PC-3 (cell line): ENCODE measurements at regions not wholly inside any gene's neighbourhood (a gene's known extent, or its start where the extent isn't known, plus 50 kb on each side); places are given as distances from the start of the nearest gene placed in this dataset.

ENCODE experiments used
- ATAC-seq: fragments of 200-7000 bp; cut with Tn5 transposase; 2 replicates; pipeline ENCODE4 v1.9.1; 2020; ENCODE audit warnings: mild to moderate bottlenecking, moderate library complexity
- BruUV-seq: library from RNA; stranded (reverse); fragments of 400-500 nt; replicated peaks from 2 replicates; lab custom pipeline; 2021; lab: Mats Ljungman, UMichigan
- CTCF ChIA-PET: fragments of 300-600 bp; sonication (Branson Sonifier 250); formaldehyde crosslinking; loops from one replicate; lab custom pipeline; 2022; ENCODE audit warnings: antibody characterized with exemption; lab: Charles Lee
- POLR2A ChIA-PET: fragments of 300-600 bp; sonication (Branson Sonifier 250); formaldehyde crosslinking; loops from one replicate; lab custom pipeline; 2022; ENCODE audit warnings: antibody characterized with exemption; ENCODE audit not compliant: unreplicated experiment; lab: Charles Lee
- DNase-seq: peaks from one replicate; pipeline ENCODE4 v3.0.0-alpha.2; 2015
- H2AFZ ChIP-seq: fragments of 300-600 bp; sonication (generic); 2 replicates; pipeline ENCODE4 v1.6.0; 2016; ENCODE audit warnings: antibody characterized with exemption, low read length
- H3F3A ChIP-seq: fragments of 300-600 bp; sonication (generic); one replicate; pipeline ENCODE4 v1.6.0; 2017; ENCODE audit warnings: antibody characterized with exemption, low read length, control low read depth, mild to moderate bottlenecking; ENCODE audit not compliant: unreplicated experiment
- H3K27ac ChIP-seq: fragments of 300-600 bp; sonication (generic); 2 replicates; pipeline ENCODE4 v1.5.1; 2016; ENCODE audit warnings: mild to moderate bottlenecking, low read length
- H3K27me3 ChIP-seq: fragments of 300-600 bp; sonication (generic); 2 replicates; pipeline ENCODE4 v1.6.1; 2016; ENCODE audit warnings: low read length, mixed read lengths
- H3K36me3 ChIP-seq: fragments of 300-600 bp; sonication (generic); 2 replicates; pipeline ENCODE4 v1.6.1; 2016; ENCODE audit warnings: low read depth, mixed run types, low read length, mixed read lengths
- H3K4me1 ChIP-seq: fragments of 300-600 bp; sonication (generic); 2 replicates; pipeline ENCODE4 v1.5.1; 2016; ENCODE audit warnings: low read length; ENCODE audit not compliant: insufficient read depth
- H3K4me2 ChIP-seq: fragments of 300-600 bp; sonication (generic); 2 replicates; pipeline ENCODE4 v1.6.0; 2016; ENCODE audit warnings: low read length
- H3K4me3 ChIP-seq: fragments of 300-600 bp; sonication (generic); 2 replicates; pipeline ENCODE4 v1.5.1; 2016; ENCODE audit warnings: mild to moderate bottlenecking, low read length, mixed read lengths
- H3K79me2 ChIP-seq: fragments of 300-600 bp; sonication (generic); 2 replicates; pipeline ENCODE4 v1.6.1; 2017; ENCODE audit warnings: low read length, mixed read lengths
- H3K9ac ChIP-seq: fragments of 300-600 bp; sonication (generic); 2 replicates; pipeline ENCODE4 v1.6.0; 2016; ENCODE audit warnings: mild to moderate bottlenecking, low read length
- H3K9me2 ChIP-seq: fragments of 300-600 bp; sonication (generic); replicated peaks from 2 replicates; pipeline ENCODE4 v1.6.1; 2016; ENCODE audit warnings: mixed run types, low read length, mixed read lengths
- H3K9me3 ChIP-seq: fragments of 300-600 bp; sonication (generic); 2 replicates; pipeline ENCODE4 v1.6.1; 2016; ENCODE audit warnings: low read length, mixed read lengths
- H4K20me1 ChIP-seq: fragments of 300-600 bp; sonication (generic); 2 replicates; pipeline ENCODE4 v1.6.1; 2016; ENCODE audit warnings: low read length, mixed read lengths
- EZH2 ChIP-seq: fragments of 300-600 bp; sonication (generic); IDR thresholded peaks from one replicate; pipeline ENCODE4 v1.6.1; 2017; ENCODE audit warnings: antibody characterized with exemption, mild to moderate bottlenecking, low read length; ENCODE audit not compliant: unreplicated experiment
- EZH2phosphoT487 ChIP-seq: fragments of 300-600 bp; sonication (generic); IDR thresholded peaks from 2 replicates; pipeline ENCODE4 v1.6.1; 2018; ENCODE audit warnings: mild to moderate bottlenecking, antibody characterized with exemption, low read length, borderline replicate concordance
- intact Hi-C: fragments of 100-400 bp; cut with micrococcal nuclease; formaldehyde crosslinking; loops from 2 replicates; pipeline ENCODE4 v1.9.0; 2023
- TF ChIP-seq, protein P1 (sequence below): fragments of 300-600 bp; sonication (generic); conservative IDR thresholded peaks from 2 replicates; pipeline ENCODE4 v1.5.1; 2017; ENCODE audit warnings: antibody characterized with exemption, low read depth, mild to moderate bottlenecking, low read length

DNA sequence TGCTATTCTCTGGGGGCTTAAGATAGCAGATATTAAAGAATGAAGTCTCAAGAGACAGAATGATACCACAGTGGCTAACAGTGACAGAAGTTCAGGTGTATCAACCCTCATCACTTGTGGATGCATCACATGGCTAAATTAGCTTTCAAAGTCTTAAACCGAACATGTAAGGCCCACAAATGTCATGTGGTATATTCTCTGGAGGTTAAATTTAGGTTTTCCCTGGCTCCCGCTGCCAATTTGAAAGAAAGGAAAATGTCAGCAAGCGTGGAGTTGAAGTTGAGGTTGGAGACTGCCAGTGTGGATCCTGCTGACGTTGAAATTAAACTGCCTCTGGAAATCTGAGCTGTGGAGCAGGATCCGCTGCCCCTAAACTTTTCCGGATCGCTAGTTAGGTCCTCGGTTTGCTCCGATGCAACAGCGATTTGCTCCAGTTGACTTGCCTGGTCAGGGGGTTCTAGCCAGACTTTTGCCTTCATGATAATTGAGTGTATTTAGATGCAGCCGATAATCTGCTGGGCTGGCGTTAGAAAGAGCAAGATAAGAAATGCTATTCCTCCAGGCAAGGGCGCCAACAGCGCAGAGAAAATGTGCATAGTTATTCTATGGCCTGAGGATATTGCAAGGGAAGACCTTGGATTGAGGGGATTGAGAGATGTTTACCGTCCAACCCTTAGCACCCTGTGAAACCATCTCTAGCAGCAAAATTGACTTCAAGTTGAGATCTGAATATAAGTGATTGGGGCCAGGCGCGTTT, 443.9 kb downstream of the TMEM114 start:
- Histone ChIP-seq H3K4me3 (no peak overlapping the region), H3K9ac (no peak overlapping the region), H3K9me3 (no peaks in the 10 kb centered on the region), H4K20me1 (no peaks in the 10 kb centered on the region), H3K4me1 (no peaks in the 10 kb centered on the region), H3K27ac (no peak overlapping the region), H3F3A (no peaks in the 10 kb centered on the region), H3K36me3 (no peaks in the 10 kb centered on the region), H3K9me2 (no peaks in the 10 kb centered on the region), H3K4me2 (no peak overlapping the region), H2AFZ (no peak overlapping the region), H3K79me2 (no peaks in the 10 kb centered on the region), H3K27me3 (no peaks in the 10 kb centered on the region)
- POLR2A ChIA-PET = no interaction called here
- BruUV-seq = no TSS peak
- intact Hi-C loops = no loop called here
- no peak for DNase-seq
- no peak for ATAC-seq
- no peak for TF ChIP-seq EZH2
- no peak for TF ChIP-seq EZH2phosphoT487
- TF ChIP-seq, protein P1, sequence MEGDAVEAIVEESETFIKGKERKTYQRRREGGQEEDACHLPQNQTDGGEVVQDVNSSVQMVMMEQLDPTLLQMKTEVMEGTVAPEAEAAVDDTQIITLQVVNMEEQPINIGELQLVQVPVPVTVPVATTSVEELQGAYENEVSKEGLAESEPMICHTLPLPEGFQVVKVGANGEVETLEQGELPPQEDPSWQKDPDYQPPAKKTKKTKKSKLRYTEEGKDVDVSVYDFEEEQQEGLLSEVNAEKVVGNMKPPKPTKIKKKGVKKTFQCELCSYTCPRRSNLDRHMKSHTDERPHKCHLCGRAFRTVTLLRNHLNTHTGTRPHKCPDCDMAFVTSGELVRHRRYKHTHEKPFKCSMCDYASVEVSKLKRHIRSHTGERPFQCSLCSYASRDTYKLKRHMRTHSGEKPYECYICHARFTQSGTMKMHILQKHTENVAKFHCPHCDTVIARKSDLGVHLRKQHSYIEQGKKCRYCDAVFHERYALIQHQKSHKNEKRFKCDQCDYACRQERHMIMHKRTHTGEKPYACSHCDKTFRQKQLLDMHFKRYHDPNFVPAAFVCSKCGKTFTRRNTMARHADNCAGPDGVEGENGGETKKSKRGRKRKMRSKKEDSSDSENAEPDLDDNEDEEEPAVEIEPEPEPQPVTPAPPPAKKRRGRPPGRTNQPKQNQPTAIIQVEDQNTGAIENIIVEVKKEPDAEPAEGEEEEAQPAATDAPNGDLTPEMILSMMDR = no peak
- CTCF ChIA-PET = no interaction called here

DNA sequence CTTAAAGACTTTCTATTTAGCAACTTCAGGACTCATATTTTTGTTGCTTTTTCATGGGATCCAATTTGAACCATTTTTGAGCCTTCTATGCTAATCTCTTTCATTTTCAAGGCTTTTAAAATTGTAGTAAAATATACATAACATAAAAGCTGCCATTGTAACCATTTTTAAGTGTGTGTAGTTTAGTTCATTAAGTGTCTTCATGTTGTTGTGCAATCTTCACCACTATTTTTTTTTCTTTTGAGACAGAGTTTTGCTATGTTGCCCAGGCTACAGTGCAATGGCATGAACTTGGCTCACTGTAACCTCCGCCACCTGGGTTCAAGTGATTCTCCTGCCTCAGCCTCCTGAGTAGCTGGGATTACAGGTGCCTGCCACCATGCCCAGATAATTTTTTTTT, 451.6 kb downstream of the TMEM114 start:
- Histone ChIP-seq H3K27me3 (no peaks in the 10 kb centered on the region), H3K4me2 (no peak overlapping the region), H3K9me2 (no peaks in the 10 kb centered on the region), H3K36me3 (no peaks in the 10 kb centered on the region), H3K79me2 (no peaks in the 10 kb centered on the region), H3K4me1 (no peaks in the 10 kb centered on the region), H4K20me1 (no peaks in the 10 kb centered on the region), H2AFZ (no peak overlapping the region), H3K4me3 (no peak overlapping the region), H3K9ac (no peak overlapping the region), H3K9me3 (no peaks in the 10 kb centered on the region), H3F3A (no peaks in the 10 kb centered on the region), H3K27ac (no peak overlapping the region)
- ATAC-seq = no peak
- TF ChIP-seq, protein P1 = no peak
- TF ChIP-seq EZH2phosphoT487 (no peak), EZH2 (no peak)
- POLR2A ChIA-PET = no interaction called here
- BruUV-seq = no TSS peak
- CTCF ChIA-PET = no interaction called here
- DNase-seq = no peak
- intact Hi-C loops = no loop called here

DNA sequence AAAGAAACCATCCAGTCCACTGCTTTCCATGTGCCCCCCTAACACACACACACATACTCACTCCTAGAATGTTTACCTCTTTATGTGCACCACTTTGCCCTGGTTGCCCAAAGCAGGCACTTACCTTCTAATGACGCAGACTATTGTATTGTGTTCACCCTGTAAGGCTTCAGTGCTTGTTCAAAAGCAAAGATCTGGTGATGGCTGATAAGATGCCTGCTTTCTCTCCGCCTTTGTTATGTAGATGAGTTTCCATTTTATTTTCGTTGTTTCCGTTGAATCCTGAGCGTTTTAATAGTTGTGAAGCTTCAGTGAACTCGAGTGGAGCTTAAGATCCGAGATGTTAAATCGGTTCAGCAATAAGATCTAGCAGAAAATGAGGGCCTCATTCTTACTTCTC, 452.7 kb downstream of the TMEM114 start:
- intact Hi-C loops = no loop called here
- TF ChIP-seq EZH2 = no peak
- no peak for TF ChIP-seq EZH2phosphoT487
- TF ChIP-seq, protein P1 = no peak
- Histone ChIP-seq H4K20me1 (no peaks in the 10 kb centered on the region), H3K4me3 (no peak overlapping the region), H3F3A (no peaks in the 10 kb centered on the region), H3K27me3 (no peaks in the 10 kb centered on the region), H3K9me3 (no peaks in the 10 kb centered on the region), H3K27ac (no peak overlapping the region), H3K4me2 (no peak overlapping the region), H3K79me2 (no peaks in the 10 kb centered on the region), H3K36me3 (no peaks in the 10 kb centered on the region), H2AFZ (no peak overlapping the region), H3K9ac (no peak overlapping the region), H3K4me1 (no peaks in the 10 kb centered on the region), H3K9me2 (no peaks in the 10 kb centered on the region)
- ATAC-seq (no peak), DNase-seq (no peak)
- POLR2A ChIA-PET = no interaction called here
- no TSS peak for BruUV-seq
- CTCF ChIA-PET = no interaction called here
